Adrenal gland (tissue), 9 donors: ENCODE measurements at regions not wholly inside any gene's neighbourhood (a gene's known extent, or its start where the extent isn't known, plus 50 kb on each side); places are given as distances from the start of the nearest gene placed in this dataset.

Experiments used
- DNase-seq, 7 donors: peaks; one replicate each; pipeline ENCODE4 v3.0.0-alpha.2; 2019 to 2020
- H3K27ac ChIP-seq, 5 donors: fragments of 200-600 bp; sonication (generic) in 4 of 5; 1 replicate in 3 of 5; 2 replicates in 2 of 5; pipeline versions ENCODE4 v1.5.1 to v1.8.0; 2016 to 2020; ENCODE audit warnings: mild to moderate bottlenecking in 1 of 5
- H3K27me3 ChIP-seq: fragments of 200-600 bp; 2 replicates; pipeline ENCODE4 v1.8.0; 2021
- H3K36me3 ChIP-seq, 2 donors: fragments of 200-600 bp; replicated peaks in 1 of 2; 1 replicate in 1 of 2; 2 replicates in 1 of 2; pipeline versions ENCODE4 v1.5.1 to v1.8.0; 2018 to 2022
- H3K4me1 ChIP-seq, 2 donors: fragments of 200-600 bp; replicated peaks in 1 of 2; 1 replicate in 1 of 2; 2 replicates in 1 of 2; pipeline versions ENCODE4 v1.5.1 to v1.8.0; 2018 to 2021
- H3K4me3 ChIP-seq, 4 donors: fragments of 200-600 bp; sonication (generic) in 3 of 4; one replicate each; pipeline ENCODE4 v1.5.1; 2016 to 2018
- H3K9me3 ChIP-seq, 3 donors: fragments of 200-600 bp; sonication (generic) in 1 of 3; replicated peaks in 1 of 3; 1 replicate in 2 of 3; 2 replicates in 1 of 3; pipeline versions ENCODE4 v1.5.1 to v1.8.0; 2016 to 2021
- POLR2A ChIP-seq, 2 donors: fragments of 450-650 bp; IDR thresholded peaks; one replicate each; pipeline ENCODE4 v1.6.1; 2017; ENCODE audit warnings: antibody characterized with exemption in 2 of 2, mild to moderate bottlenecking in 2 of 2, moderate library complexity in 1 of 2
- whole genome bisulfite sequencing, 4 donors: extraction: QIAGEN DNeasy Blood & Tissue Kit in 2 of 4; methylation state at CpG; one replicate each; pipeline versions ENCODE4 v1.1.5 to v1.1.7; 2013 to 2017; 5-methylcytosine and 5-hydroxymethylcytosine counted together
- intact Hi-C, 2 donors: fragments of 100-400 bp; cut with DNase I; formaldehyde crosslinking; loops; one replicate each; pipeline versions ENCODE4 v1.14.1 to v1.15.0; 2022 to 2023
- TF ChIP-seq, protein P1 (sequence below), 6 experiments: fragments of 450-650 bp in 4 of 6; fragments of 200-600 bp in 2 of 6; sonication (generic) in 1 of 6; IDR thresholded peaks; 1 replicate in 5 of 6; 2 replicates in 1 of 6; pipeline versions ENCODE4 v1.5.1 to v1.8.0; 2016 to 2021; ENCODE audit warnings: antibody characterized with exemption in 6 of 6, mild to moderate bottlenecking in 2 of 6, moderate library complexity in 1 of 6
- donor health status: healthy with polysubstance abuse.
- donor health status: Bipolar disorder and iron deficiency.
- donor health status: DM: yes; HTN: yes; CAD: no.
- donor health status: DM: no; HTN: no; CAD: no.
- donor health status: DM: no; HTN: no; CAD: no.

DNA sequence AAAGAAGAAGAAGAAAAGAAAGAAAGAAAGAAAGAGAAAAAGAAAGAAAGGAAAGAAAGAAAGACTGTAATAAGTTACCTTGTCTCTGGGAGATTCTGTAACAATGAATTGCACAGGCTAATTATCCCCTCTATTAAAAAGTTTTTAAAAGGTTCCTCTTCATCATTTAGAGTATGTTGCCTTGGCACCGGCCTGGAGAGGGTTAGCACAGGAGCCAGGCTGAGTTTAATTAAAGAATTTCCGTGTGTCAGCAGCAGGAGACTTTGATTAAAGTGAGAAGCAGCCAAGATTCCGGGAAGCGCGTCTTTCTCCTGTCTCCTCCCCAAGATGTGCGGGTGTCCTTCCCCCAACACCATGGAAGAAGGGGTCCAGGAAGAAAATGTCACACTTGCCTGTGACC, 92.8 kb upstream of the ETV6 start:
- H3K4me1 ChIP-seq: no peaks in the 10 kb centered on the region
- H3K36me3 ChIP-seq: no peaks in the 10 kb centered on the region
- no peaks in the 10 kb centered on the region for H3K27me3 ChIP-seq
- no peak for DNase-seq
- no peak overlapping the region for H3K4me3 ChIP-seq
- no peaks in the 10 kb centered on the region for H3K9me3 ChIP-seq
- H3K27ac ChIP-seq: no peak overlapping the region
- 65 to 73% (median 69%) methylated on average over 6 of the region's 6 CpGs for WGBS, 4 donors
- intact Hi-C loops: no loop called here
- no peak for TF ChIP-seq POLR2A (IDR thresholded peaks at IDR 0.05)
- TF ChIP-seq, protein P1, sequence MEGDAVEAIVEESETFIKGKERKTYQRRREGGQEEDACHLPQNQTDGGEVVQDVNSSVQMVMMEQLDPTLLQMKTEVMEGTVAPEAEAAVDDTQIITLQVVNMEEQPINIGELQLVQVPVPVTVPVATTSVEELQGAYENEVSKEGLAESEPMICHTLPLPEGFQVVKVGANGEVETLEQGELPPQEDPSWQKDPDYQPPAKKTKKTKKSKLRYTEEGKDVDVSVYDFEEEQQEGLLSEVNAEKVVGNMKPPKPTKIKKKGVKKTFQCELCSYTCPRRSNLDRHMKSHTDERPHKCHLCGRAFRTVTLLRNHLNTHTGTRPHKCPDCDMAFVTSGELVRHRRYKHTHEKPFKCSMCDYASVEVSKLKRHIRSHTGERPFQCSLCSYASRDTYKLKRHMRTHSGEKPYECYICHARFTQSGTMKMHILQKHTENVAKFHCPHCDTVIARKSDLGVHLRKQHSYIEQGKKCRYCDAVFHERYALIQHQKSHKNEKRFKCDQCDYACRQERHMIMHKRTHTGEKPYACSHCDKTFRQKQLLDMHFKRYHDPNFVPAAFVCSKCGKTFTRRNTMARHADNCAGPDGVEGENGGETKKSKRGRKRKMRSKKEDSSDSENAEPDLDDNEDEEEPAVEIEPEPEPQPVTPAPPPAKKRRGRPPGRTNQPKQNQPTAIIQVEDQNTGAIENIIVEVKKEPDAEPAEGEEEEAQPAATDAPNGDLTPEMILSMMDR (IDR thresholded peaks at IDR 0.05): no peak

DNA sequence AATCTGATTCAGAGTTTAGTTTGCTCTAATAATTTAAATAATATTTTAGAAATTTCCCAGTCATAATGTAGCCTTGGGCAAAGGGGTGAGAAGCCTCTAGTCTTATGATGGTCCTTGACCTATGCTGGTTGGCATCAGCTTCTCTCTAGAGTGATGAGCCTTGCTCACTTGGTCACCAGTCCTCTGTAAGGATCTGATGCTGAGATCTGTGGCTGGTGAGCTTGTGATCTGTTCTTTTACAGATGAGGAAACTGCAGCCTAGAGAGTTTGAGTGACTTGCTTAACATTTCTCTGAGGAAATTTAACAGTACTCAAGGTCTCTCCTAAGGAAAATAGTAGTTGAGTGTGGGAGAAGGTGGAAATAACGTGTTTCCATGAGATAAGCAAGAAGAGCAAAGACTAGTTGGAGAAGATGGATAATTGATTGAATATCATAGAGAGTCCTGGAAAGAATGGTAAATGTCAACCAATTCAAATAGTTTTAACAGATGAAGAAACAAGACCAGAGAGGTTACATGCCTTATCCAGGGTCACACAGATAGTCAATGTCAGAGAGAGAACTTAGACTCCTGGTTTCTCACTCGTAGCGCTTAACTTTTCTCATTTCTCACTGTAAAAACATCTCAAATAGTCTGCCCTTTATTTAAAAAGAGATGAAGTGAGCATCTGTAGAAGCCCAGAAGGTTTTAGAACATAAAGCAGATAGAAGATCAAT, 89.7 kb upstream of the ETV6 start:
- Histone ChIP-seq H3K27me3 (no peaks in the 10 kb centered on the region), H3K9me3 (no peaks in the 10 kb centered on the region), H3K4me3 (no peak overlapping the region), H3K4me1 (no peaks in the 10 kb centered on the region), H3K36me3 (no peaks in the 10 kb centered on the region), H3K27ac (no peak overlapping the region)
- intact Hi-C loops: no loop called here
- DNase-seq: no peak
- no peak for TF ChIP-seq POLR2A (IDR thresholded peaks at IDR 0.05)
- TF ChIP-seq, protein P1 (IDR thresholded peaks at IDR 0.05): no peak
- 88 to 95% (median 92%) methylated on average over 3 of the region's 3 CpGs for WGBS, 4 donors

DNA sequence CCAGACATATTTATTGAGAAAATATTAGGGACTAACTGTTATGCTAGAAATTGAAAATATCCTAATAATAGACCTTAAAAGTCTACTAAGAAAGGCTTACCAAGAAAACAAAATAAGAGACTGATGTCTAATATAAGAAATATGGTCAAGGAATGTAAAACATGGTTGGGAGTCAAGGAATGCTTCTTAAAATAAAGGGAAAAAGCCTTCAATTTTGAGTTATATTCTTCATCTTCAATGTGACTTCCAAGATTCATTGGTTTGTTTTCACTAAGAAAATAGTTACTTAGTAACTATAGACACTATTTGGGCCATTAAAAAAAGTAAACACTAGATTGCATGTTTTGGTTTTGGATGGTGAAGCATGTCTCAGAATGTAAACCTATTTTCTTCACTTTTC, 88.1 kb upstream of the ETV6 start:
- Histone ChIP-seq H3K4me3 (no peak overlapping the region), H3K27me3 (no peaks in the 10 kb centered on the region), H3K36me3 (no peaks in the 10 kb centered on the region), H3K27ac (no peak overlapping the region), H3K9me3 (no peaks in the 10 kb centered on the region), H3K4me1 (no peaks in the 10 kb centered on the region)
- intact Hi-C loops: no loop called here
- TF ChIP-seq, protein P1 (IDR thresholded peaks at IDR 0.05): no peak
- TF ChIP-seq POLR2A (IDR thresholded peaks at IDR 0.05): no peak
- DNase-seq: no peak

DNA sequence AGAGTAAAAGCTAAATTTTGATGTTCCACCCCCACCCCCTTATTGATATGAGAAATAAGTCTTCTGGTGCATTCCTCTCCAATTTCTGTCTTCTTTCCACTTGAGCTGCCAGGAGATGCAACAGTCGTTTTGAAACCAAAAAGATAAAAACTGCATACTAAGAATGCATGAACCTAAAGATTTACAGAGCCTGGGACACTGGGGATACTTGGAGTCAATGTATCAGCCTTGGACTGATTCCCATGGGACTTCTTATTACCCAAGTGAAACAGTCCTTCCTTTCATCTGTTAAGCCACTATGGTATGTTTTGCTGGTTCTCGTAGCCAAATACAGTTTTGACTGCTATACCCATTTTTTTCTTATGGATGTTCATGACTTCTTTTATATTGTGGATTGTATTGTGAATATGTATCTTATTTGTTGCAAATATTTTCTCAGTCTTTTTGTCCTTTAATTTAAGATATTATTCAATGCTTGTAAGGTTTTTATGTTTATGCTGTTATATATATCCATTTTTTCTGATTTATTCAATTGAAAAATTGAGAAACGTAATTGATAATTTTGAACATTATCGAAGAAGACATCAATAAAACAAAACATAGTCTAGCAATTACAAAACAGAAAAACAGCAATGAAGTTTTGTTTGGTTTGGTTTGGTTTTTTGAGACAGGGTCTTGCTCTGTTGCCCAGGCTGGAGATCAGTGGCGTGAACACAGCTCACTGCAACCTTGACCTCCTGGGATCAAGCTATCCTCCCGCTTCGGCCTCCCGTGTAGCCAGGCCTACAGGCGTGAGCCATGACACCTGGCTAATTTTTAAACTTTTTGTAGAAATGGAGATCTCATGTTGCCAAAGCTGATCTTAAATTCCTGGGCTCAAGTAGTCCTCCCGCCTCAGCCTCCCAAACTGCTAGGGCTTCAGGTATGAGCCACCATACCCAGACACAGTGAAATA, 85.4 kb upstream of the ETV6 start:
- intact Hi-C loops: no loop called here
- 87 to 90% (median 89%) methylated on average over 10 of the region's 10 CpGs for WGBS, 4 donors
- no peak overlapping the region for H3K4me3 ChIP-seq
- no peaks in the 10 kb centered on the region for H3K9me3 ChIP-seq
- no peak for DNase-seq
- no peaks in the 10 kb centered on the region for H3K4me1 ChIP-seq
- TF ChIP-seq, protein P1 (IDR thresholded peaks at IDR 0.05): no peak
- no peaks in the 10 kb centered on the region for H3K36me3 ChIP-seq
- no peaks in the 10 kb centered on the region for H3K27me3 ChIP-seq
- H3K27ac ChIP-seq: no peak overlapping the region
